Endothelial cell of umbilical vein (primary cell): ENCODE measurements at regions not wholly inside any gene's neighbourhood (a gene's known extent, or its start where the extent isn't known, plus 50 kb on each side); places are given as distances from the start of the nearest gene placed in this dataset.
"Not testable (repeated sequence)": the region's sequence is repeated elsewhere in the genome, so short reads cannot be mapped to it uniquely, and the experiment has no call there.

ENCODE experiments used
- EZH2 ChIP-seq: IDR thresholded peaks from 2 replicates; pipeline ENCODE4 v1.6.1; 2012; ENCODE audit warnings: borderline replicate concordance, low read depth, mild to moderate bottlenecking, moderate library complexity, low read length, inconsistent platforms; ENCODE audit not compliant: severe bottlenecking
- FOS ChIP-seq: IDR thresholded peaks from 2 replicates; pipeline ENCODE4 v1.6.1; 2011; ENCODE audit warnings: mild to moderate bottlenecking, low read length, moderate library complexity, borderline replicate concordance; ENCODE audit not compliant: insufficient read depth
- GATA2 ChIP-seq: IDR thresholded peaks from 2 replicates; pipeline ENCODE4 v1.7.0; 2011; ENCODE audit warnings: low read depth, mild to moderate bottlenecking, moderate library complexity, mixed read lengths, low read length; ENCODE audit not compliant: insufficient read length, insufficient read depth
- JUN ChIP-seq: IDR thresholded peaks from 2 replicates; pipeline ENCODE4 v1.6.1; 2011; ENCODE audit warnings: borderline replicate concordance, low read depth; ENCODE audit not compliant: insufficient read length, insufficient read depth
- MYC ChIP-seq: IDR thresholded peaks from one replicate; pipeline ENCODE4 v1.6.1; 2011; ENCODE audit warnings: mild to moderate bottlenecking, low read depth, low read length
- POLR2A ChIP-seq: IDR thresholded peaks from 2 replicates; pipeline ENCODE4 v1.6.1; 2012; ENCODE audit warnings: low read depth, mild to moderate bottlenecking, control low read depth, low read length
- POLR2AphosphoS5 ChIP-seq: IDR thresholded peaks from 2 replicates; pipeline ENCODE4 v1.6.1; 2012; ENCODE audit warnings: low read depth, mild to moderate bottlenecking, control low read depth, low read length, moderate library complexity; ENCODE audit not compliant: insufficient read depth
- TF ChIP-seq, protein P1 (sequence below), 2 donors: IDR thresholded peaks; 1 replicate in 1 of 2; 2 replicates in 1 of 2; pipeline ENCODE4 v1.5.1; 2011; ENCODE audit warnings: low read length in 2 of 2, mild to moderate bottlenecking in 2 of 2, moderate library complexity in 2 of 2, control low read depth in 1 of 2, inconsistent platforms in 1 of 2, low read depth in 1 of 2; ENCODE audit not compliant: insufficient read depth in 1 of 2; ENCODE audit errors: extremely low read depth in 1 of 2
- TF ChIP-seq, protein P2 (sequence below): IDR thresholded peaks from 2 replicates; pipeline ENCODE4 v1.6.1; 2011; ENCODE audit not compliant: insufficient read depth, insufficient read length

DNA sequence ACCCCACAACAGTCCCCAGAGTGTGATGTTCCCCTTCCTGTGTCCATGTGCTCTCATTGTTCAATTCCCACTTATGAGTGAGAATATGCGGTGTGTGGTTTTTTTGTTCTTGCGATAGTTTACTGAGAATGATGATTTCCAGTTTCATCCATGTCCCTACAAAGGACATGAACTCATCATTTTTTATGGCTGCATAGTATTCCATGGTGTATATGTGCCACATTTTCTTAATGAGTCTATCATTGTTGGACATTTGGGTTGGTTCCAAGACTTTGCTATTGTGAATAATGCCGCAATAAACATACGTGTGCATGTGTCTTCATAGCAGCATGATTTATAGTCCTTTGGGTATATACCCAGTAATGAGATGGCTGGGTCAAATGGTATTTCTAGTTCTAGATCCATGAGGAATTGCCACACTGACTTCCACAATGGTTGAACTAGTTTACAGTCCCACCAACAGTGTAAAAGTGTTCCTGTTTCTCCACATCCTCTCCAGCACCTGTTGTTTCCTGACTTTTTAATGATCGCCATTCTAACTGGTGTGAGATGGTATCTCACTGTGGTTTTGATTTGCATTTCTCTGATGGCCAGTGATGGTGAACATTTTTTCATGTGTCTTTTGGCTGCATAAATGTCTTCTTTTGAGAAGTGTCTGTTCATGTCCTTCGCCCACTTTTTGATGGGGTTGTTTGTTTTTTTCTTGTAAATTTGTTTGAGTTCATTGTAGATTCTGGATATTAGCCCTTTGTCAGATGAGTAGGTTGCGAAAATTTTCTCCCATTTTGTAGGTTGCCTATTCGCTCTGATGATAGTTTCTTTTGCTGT lies 120.0 kb downstream of the GOSR1 start:
- TF ChIP-seq, protein P1, sequence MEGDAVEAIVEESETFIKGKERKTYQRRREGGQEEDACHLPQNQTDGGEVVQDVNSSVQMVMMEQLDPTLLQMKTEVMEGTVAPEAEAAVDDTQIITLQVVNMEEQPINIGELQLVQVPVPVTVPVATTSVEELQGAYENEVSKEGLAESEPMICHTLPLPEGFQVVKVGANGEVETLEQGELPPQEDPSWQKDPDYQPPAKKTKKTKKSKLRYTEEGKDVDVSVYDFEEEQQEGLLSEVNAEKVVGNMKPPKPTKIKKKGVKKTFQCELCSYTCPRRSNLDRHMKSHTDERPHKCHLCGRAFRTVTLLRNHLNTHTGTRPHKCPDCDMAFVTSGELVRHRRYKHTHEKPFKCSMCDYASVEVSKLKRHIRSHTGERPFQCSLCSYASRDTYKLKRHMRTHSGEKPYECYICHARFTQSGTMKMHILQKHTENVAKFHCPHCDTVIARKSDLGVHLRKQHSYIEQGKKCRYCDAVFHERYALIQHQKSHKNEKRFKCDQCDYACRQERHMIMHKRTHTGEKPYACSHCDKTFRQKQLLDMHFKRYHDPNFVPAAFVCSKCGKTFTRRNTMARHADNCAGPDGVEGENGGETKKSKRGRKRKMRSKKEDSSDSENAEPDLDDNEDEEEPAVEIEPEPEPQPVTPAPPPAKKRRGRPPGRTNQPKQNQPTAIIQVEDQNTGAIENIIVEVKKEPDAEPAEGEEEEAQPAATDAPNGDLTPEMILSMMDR (IDR thresholded peaks at IDR 0.05; ENCODE audit: extremely low read depth in 1 of 2, insufficient read depth in 1 of 2, low read depth in 1 of 2, low read length in 2 of 2), result not testable (repeated sequence)
- TF ChIP-seq POLR2A, EZH2, POLR2AphosphoS5, MYC, GATA2, FOS, JUN: not testable (repeated sequence)
- TF ChIP-seq, protein P2, sequence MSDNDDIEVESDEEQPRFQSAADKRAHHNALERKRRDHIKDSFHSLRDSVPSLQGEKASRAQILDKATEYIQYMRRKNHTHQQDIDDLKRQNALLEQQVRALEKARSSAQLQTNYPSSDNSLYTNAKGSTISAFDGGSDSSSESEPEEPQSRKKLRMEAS, result not testable (repeated sequence)
